HG02759 (cell line): ENCODE measurements at regions not wholly inside any gene's neighbourhood (a gene's known extent, or its start where the extent isn't known, plus 50 kb on each side); places are given as distances from the start of the nearest gene placed in this dataset.
A peak's percentile ranks its signal among the peaks of the same experiment; 100 is the strongest.

ENCODE experiments used
- ATAC-seq: cut with Tn5 transposase; IDR thresholded peaks from one replicate; pipeline ENCODE4 v1.9.1; 2021; ENCODE audit warnings: mild to moderate bottlenecking, moderate library complexity; ENCODE audit not compliant: unreplicated experiment

- ATAC-seq, result no peak
Measured at GRCh38 chr20:6439737-6440442, 317.1 kb upstream of the FERMT1 start.

GRCh38 chr20:6434131-6434530 is 311.3 kb upstream of the FERMT1 start:
- ATAC-seq, result no peak

GRCh38 chr20:6430381-6430780 is 307.6 kb upstream of the FERMT1 start:
- peak; percentile 40 for ATAC-seq

GRCh38 chr20:6426287-6426891 is 303.6 kb upstream of the FERMT1 start:
- ATAC-seq, result no peak

GRCh38 chr20:6421321-6422248 is 298.8 kb upstream of the FERMT1 start:
- ATAC-seq, result no peak

- ATAC-seq, result no peak
Measured at GRCh38 chr20:6420336-6420735, 297.5 kb upstream of the FERMT1 start.

GRCh38 chr20:6418732-6419131 is 295.9 kb upstream of the FERMT1 start:
- ATAC-seq, result no peak

- ATAC-seq, result no peak
Measured at GRCh38 chr20:6416371-6416770, 293.5 kb upstream of the FERMT1 start.

GRCh38 chr20:6411651-6412050 is 288.8 kb upstream of the FERMT1 start:
- no peak for ATAC-seq

DNA sequence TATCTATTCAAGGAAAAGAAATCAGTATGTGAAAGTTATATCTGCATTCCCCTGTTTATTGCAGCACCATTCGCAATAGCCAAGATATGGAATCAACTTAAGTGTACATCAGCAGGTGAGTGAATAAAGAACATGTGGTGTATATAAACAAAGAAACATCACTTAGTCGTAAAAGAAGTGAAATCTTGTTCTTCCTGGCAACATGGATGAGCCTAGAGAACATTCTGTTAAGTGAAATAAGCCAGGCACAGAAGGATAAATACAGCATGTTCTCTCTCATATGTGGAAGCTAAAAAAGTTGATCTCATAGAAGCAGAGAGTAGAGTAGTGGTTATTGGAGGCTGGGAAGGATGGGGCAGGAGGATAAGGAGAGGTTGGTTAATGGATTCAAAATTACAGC is 287.9 kb upstream of the FERMT1 start:
- ATAC-seq, result no peak

DNA sequence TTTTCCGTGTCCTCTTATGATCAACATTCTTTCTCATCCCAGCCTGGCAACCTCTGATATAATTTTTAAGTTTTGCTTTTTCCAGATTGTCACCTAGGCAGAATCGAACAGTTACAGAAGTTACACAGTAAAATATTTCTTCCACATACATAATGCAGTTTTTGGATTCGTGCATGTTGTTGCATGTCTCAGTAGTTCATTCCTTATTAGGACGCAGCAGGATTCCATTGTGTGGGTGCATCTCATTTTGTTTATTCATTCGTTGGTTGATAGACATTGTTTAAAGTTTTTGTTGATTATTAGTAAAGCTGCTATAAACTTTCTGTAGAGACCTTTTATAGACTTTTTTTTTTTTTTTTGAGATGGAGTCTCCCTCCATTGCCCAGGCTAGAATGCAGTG is 284.3 kb upstream of the FERMT1 start:
- no peak for ATAC-seq

- no peak for ATAC-seq
Measured at GRCh38 chr20:6401893-6402557, 279.2 kb upstream of the FERMT1 start.

DNA sequence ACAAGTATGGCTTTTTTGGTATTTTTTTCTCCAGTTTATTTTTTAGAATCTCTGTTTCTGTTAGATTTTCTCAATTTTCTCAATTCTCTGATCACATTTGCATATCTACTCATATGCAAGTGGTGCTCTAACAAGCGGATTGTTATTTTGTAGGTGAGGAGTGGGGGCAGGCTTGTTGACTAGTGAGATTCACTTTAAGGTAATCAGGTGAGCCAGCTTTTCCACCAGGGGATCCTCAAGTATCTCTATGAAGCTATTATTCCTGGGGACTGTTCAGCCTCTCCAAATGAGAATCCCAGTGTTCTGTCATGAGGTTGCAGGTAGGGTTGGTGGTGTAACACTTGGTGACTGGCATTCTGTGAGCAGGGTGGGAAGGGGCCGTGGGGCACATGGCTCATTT is 274.3 kb upstream of the FERMT1 start:
- no peak for ATAC-seq

DNA sequence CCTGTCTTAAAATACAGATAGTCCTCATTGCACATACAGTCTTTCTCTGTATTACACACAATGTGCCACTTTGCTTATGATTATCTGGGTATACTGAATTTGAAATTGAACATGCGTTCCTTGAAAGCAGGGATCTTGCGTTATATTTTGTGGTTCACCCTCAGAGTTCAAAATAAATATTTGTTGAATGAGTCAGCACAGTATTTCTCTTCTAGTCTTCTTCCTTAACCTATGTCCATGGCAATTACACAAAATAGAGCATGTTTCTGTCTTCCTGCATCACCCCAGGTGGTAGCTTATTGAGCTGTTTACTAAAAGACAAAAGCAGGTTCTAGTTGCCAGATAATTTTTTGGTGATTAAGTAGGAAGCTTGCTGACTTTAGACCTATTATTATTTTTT is 272.9 kb upstream of the FERMT1 start:
- ATAC-seq, result no peak

DNA sequence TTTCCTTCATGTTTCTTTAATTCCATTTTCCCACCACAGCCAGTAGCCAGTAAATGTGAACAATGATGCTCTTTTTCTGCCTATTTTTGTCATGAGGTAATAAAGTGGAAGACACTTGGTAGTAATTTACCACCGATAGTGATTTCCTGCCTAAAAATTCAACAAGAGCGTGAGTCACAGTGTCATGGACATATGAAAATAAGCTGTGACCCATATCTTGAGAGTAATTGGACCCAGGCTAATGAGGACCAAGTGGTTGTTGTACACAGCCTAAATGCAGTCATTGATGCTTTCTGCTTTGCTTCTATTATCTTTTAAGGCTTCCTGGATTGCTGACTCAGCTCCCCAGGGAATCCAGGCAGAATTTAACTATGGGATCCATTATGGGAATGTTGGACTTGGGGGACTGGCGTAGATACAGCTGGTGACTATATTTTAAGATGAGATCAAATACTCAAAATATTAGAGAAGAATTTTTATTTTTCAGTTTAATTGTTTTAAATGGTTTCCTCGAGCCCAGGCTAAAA is 265.9 kb upstream of the FERMT1 start:
- no peak for ATAC-seq

GRCh38 chr20:6384956-6385486 is 262.2 kb upstream of the FERMT1 start:
- ATAC-seq, result no peak

DNA sequence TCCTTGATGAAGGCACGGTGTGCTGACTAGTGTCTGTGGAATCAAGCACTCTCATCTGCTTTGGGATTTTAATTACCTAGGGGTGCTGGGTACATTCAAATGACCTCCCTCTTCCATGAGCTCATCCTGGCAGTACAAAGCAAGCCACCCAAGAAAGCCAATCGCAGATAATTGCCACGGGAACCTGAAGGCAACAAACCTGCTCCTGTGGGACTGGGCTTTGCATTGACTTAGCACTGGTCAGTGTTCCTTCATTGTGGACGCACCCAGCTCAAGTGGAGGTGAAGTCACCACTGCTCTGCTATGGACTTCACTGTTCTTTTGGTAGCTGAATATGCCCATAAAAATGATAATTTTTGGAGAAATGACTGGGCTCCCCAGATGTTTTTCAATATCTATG is 261.6 kb upstream of the FERMT1 start:
- ATAC-seq, result no peak

GRCh38 chr20:6381887-6382286 is 259.1 kb upstream of the FERMT1 start:
- no peak for ATAC-seq

- no peak for ATAC-seq
Measured at GRCh38 chr20:6362245-6362644, 239.4 kb upstream of the FERMT1 start.

- ATAC-seq, result no peak
Measured at GRCh38 chr20:6360766-6361165, 237.9 kb upstream of the FERMT1 start.
